ENCODE measurements at regions not wholly inside any gene's neighbourhood (a gene's known extent, or its start where the extent isn't known, plus 50 kb on each side); places are given as distances from the start of the nearest gene placed in this dataset.

DNA sequence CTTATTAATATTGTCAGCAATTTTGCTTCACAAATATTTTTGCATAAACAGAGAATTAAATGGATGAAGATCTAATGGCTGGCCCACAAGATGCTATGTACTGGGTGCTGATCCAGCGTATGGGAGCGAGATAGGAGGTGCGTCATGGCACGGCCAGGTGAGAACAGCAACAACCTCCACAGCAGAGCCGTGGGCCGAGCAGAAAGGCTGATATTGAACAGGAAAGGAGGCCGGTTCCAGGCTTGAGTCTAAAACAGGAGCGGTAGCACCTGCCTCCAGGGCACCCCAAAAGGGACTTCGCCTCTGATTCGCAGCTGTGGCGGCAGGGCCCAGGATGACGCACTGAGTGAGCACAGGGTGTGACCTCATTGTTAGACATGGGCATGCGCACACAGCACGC is 1502.1 kb downstream of the TBC1D22A start:
- no peak for DNase-seq (ENCODE audit: low spot score)

GRCh38 chr22:48263791-48264351 is 1501.4 kb downstream of the TBC1D22A start:
- no peak for DNase-seq (ENCODE audit: low spot score)

- no peak for DNase-seq (ENCODE audit: low spot score)
Observed at GRCh38 chr22:48263431-48263765, 1500.9 kb downstream of the TBC1D22A start.

DNA sequence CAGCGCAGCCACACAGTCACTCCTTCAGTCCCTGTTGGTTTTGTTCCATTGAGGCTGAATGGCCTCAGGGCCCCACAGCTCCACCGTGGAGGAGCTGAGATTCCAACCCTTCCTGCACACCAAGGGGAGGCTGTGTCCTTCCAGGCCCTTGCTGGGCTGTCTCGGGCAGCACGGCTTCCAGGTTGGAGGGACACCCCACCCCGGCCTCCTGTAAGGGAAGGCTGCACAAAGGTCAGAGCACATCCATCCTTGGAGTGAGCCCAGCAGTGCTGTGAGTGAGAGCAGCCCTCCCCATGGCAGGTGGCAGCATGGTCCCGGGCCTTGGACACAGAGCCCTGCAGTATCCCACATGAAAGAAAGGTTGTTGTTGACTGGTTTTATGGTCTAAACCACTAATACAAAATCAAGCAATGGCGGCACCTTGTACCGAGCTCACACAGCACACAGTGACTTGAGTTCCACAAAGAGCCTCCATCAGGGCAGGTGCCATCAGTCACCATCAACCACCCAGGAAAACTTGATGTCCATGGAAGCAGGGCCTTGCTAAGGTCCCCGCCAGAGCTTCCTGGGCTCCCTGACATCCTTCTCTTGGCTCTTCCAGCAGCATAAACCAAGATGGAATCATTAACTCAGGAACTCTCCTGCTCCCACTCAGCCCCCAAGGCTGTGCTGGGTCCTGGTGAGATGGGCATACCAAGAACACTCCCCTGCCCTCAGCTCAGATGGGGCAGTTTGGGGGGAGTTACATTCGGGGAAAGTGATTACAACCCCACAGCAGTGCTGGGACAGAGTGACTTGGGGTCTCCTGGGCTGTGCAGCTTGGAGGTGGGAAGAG is 1500.4 kb downstream of the TBC1D22A start:
- DNase-seq (ENCODE audit: low spot score) = no peak

DNA sequence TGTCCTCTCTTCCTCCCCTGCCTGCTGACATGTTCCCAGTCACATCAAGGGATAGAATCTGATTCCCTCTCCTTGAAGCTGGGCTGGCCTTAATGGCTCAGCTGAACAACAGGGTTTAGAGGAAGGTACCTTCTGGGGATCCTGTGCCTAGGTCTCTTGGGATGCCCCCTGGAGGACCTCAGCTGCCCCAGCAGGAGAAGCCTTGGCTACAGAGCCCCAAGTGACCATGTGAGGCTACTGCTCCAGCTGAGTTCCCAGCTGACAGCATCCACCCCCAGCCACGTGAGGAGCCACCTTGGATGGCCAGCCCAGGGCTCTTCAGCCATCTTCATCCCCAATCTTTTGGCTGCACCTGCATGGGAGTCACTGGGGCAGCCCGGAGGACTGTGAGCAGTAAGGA is 1499.3 kb downstream of the TBC1D22A start:
- no peak for DNase-seq (ENCODE audit: low spot score)

- no peak for DNase-seq (ENCODE audit: low spot score)
Observed at GRCh38 chr22:48261048-48261621, 1498.7 kb downstream of the TBC1D22A start.

DNA sequence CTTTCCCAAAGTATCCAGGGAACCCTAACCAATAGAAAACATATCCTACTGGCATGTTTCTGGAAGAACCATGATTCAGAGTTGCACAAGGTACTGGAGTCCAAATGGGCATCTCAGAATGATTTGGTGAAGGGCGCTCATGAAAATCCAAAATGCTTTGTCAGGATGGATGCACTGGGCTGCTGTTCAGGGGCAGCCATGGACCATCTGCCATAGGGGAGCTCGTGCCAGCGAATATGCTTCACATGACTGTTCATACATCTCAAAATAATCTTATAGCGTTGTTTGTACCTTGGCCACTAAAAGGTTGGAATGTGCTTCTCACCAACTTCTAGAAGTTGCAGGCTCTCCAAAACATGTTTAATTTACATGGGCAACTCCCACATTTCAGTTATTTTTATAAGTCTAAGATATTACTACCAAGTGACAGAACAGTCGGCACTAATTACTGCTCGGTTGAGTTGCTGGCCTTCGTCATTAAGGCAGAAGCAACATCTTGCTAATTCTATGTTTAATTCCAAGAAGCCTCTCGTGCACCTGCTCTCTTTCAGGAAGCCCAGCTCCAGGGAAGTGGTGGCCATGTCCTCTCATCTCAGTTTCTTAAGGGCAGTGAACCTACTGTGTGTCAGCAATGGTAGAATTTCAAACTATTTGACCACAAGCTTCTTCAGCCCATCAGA is 1497.7 kb downstream of the TBC1D22A start:
- DNase-seq (ENCODE audit: low spot score) = no peak

- no peak for DNase-seq (ENCODE audit: low spot score)
Observed at GRCh38 chr22:48258811-48259210, 1496.4 kb downstream of the TBC1D22A start.

DNA sequence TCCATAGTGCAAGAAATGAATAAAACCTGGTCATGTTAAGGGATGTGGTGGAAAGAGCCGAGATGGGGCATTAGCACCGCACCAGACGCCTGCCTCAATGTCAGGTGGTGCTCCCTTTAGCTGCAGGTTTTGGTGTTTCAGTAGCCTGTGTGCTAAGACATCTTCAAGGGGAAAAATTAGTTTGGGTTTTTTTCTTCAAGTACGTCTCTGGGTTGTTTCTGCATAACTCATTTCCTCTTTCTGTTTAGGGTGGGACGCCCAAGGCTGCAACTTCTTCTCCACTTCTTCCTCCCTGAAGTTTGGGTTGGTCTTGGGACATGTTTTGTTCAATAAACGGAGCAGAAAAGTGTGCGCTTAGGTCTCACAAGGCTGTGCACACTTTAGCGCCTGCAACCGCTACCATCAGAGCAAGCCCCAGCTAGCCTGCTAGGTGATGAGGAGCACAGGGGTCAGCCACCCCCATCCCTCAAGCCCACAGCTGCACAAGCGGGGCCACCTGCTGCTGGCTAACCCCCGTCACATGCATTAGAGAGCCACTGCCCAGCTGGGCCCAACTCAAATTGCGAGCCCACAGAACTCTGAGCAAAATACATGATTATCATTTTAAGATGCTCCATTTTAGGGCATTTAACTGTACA is 1495.7 kb downstream of the TBC1D22A start:
- no peak for DNase-seq (ENCODE audit: low spot score)

GRCh38 chr22:48257685-48258055 is 1495.2 kb downstream of the TBC1D22A start:
- no peak for DNase-seq (ENCODE audit: low spot score)

DNA sequence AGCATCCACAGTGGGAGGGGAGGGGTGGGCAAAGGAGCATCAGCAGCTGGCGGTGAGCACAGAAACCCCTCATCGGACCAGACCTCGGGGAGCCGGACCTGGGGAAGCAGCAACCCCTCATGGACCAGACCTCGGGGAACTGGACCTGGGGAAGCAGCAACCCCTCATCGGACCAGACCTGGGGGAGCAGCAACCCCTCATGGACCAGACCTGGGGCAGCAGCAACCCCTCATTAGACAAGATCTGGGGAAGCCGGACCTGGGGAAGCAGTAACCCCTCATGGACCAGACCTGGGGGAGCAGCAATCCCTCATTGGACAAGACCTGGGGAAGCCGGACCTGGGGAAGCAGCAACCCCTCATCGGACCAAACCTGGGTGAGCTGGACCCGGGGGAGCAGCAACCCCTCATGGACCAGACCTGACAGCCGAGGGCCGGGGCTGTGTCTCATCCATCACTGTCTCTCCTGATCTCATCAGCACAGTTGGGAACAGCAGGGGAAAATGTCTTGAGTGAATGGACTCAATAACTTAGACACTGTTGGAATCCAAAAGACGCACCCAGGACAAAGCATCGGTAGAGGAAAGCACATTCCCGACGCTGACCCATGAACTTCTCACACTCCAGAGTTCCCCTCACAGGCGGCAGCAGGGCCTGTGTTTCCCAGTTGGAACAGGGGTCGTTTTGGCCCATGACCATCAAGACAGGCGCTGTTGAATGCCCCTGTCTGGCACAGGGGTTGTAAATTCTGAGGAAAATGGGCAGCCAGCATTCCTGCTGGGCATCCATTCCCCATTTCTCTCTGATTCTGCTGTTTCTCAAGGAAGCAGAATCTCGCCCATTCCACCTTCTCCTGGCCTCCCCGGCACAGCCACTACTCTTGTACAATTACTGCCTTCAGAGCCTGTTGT is 1494.6 kb downstream of the TBC1D22A start:
- no peak for DNase-seq (ENCODE audit: low spot score)

DNA sequence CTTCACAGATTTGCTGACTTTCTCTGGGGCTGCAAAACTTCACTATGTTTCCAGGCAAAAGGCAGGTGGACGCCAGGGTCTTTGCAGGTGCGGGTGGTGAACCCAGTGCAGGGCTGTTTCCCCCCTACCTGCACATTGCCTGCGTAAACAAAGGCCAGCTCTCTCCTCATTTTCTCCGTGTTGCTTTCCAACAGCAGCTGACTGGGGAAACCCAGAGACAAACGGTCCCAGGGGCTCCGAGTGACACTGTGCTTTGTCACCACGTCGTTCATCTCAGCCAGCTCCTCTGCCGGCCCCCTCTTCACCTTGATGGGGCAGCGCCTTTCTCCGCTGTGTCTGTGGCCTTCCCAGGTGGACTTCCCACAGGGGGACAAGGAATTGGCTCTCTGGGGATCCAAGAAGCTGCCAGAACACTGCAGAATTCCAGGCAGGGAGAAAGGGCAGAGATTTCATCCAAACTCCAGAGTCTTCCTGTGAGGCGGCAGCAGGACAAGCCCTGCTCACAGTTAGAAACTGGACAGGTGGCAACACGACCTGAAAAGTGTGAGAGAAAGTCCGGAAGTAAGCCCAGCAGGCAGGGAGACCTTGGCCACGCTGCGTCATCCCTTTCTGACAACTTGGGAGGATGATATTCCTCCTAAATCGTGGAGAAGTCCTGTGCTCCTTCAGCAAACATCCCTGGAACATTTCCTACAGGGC is 1493.7 kb downstream of the TBC1D22A start:
- no peak for DNase-seq (ENCODE audit: low spot score)

DNA sequence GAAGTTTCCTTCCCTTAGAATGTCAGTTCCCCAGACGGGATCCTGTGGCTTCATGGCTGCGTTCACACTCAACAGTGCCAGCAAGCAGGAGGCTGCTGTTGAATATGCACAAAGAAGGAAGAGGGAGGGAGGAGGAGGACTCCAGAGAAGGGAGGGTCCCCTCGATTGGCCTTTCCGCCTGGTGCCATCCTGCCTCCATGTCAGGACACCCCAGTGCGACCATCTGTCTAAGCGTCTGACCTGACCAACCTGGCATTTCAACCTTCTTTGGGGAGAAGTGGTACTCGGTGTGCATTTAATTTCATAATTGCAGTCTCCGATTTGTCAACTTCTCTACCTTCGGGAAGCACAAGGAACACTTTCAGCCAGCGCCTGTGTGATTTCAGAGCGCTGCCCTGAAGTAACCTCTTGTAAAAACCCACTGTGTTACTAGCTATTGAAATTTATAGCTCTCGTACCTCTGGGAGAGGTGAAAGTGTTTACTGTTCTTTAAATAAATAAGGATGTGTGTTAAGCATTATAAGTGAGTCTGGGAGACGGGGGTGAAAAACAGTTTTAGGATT is 1491.9 kb downstream of the TBC1D22A start:
- DNase-seq (ENCODE audit: low spot score) = no peak

GRCh38 chr22:48253573-48253972 is 1491.1 kb downstream of the TBC1D22A start:
- no peak for DNase-seq (ENCODE audit: low spot score)

DNA sequence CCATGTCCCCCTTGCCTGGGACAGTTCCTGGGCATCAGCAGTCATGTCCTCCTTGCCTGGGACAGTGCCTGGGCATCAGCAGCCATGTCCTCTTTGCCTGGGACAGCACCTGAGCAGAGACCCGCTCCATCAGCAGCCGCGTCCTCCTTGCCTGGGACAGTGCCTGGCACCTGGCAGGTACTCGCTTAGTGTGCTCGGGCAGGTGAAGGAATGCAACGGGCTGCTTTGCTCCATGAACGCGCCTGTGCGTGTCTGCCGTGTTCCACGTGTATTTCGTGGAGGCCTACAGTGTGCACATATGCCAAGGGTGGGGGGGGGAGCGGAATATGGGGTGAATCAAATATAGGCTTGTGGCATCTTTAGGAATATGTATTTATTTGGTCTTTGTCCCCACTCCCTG is 1490.7 kb downstream of the TBC1D22A start:
- DNase-seq (ENCODE audit: low spot score) = no peak

- no peak for DNase-seq (ENCODE audit: low spot score)
Observed at GRCh38 chr22:48251629-48252028, 1489.2 kb downstream of the TBC1D22A start.

DNA sequence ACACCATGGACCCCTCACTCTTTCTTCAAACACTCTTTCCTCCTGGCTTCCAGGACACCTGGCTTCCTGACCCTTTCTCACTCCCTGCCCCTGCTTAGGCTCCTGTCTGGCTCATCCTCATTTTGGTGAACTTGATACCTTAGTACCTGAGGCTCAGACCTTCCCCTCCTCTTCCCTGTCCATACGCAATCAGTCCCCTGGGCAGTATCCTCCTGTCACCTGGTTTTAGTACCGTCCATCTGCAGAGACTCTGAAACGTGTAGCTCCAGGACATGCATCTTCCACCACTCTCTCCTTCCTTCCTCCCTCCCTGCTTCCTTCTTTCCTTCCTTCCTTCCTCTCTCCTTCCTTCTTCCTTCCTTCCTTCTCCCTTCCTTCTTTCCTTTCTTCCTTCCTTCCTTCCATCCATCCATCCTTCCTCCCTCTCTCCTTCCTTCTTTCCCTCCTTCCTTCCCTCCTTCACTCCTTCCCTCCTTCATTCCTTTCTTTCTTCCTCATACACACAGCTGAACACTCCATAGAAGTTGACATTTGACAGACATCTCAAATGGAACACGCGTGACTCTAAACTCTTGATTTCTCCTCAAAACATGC is 1488.6 kb downstream of the TBC1D22A start:
- DNase-seq (ENCODE audit: low spot score) = no peak

DNA sequence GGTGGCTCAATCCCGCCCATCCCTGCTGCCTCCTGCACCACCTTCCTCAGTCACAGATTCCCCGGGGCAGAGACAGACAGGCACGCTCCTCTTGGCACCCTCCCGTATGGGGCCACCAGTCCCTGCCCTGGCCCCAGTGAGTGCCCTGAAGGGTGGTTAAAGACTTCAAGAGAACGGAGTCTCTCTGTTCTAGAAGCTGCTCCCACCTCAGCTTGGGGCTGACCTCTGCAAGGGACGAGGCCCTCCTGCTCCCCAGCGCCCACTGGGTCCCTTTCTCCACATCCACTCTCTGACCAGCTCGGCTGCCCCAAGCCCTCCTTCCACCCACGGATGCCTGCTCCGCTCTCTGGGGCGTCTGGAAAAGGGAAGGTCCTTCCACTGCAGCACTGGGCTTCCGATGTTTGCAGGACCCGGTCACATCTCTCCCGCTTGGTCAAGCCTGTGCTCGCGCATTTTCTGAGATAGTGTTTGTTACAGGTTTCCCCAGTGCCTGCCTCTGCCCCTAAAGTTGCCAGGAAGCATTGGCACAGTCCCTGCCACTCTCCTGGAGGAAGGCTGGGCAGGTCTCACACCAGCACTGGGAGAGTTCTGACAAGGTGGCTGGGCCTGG is 1487.9 kb downstream of the TBC1D22A start:
- DNase-seq (ENCODE audit: low spot score) = no peak

- no peak for DNase-seq (ENCODE audit: low spot score)
Observed at GRCh38 chr22:48249713-48250268, 1487.3 kb downstream of the TBC1D22A start.

Data from H4 (cell line).